ENCODE measurements at regions not wholly inside any gene's neighbourhood (a gene's known extent, or its start where the extent isn't known, plus 50 kb on each side); places are given as distances from the start of the nearest gene placed in this dataset.

DNA sequence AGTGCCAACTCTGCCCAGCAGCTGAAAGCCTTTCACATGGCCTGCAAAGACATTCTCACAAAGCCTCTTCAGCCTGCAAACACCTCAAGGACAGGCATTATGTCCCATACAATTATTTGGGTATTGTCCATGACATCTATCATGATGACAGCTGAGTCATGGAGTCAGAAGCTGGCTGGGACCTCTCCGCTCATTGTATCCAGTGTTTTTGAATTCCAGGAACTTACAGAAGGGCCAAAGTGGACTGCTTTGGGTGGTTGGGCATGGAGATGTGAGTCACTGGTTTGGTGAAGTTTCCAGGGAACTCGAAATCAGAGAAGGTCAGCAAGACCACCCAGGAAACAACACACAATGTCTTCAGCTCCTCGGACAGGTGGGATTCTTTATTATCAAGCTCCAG is 188.6 kb upstream of the CCL2 start:
- Mint-ChIP-seq H3K27ac (no peak overlapping the region), H3K4me3 (no peak overlapping the region)

GRCh38 chr17:34067011-34067410 is 188.1 kb upstream of the CCL2 start:
- no peak overlapping the region for H3K27ac Mint-ChIP-seq
- DNase-seq, result no peak
- H3K36me3 Mint-ChIP-seq (ENCODE audit: low read depth), result peaks cover 6% of the 10 kb centered on the region; the same call in 1 of the 2 replicates
- TF ChIP-seq, protein P1, sequence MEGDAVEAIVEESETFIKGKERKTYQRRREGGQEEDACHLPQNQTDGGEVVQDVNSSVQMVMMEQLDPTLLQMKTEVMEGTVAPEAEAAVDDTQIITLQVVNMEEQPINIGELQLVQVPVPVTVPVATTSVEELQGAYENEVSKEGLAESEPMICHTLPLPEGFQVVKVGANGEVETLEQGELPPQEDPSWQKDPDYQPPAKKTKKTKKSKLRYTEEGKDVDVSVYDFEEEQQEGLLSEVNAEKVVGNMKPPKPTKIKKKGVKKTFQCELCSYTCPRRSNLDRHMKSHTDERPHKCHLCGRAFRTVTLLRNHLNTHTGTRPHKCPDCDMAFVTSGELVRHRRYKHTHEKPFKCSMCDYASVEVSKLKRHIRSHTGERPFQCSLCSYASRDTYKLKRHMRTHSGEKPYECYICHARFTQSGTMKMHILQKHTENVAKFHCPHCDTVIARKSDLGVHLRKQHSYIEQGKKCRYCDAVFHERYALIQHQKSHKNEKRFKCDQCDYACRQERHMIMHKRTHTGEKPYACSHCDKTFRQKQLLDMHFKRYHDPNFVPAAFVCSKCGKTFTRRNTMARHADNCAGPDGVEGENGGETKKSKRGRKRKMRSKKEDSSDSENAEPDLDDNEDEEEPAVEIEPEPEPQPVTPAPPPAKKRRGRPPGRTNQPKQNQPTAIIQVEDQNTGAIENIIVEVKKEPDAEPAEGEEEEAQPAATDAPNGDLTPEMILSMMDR (IDR thresholded peaks at IDR 0.05), result no peak
- no peaks in the 10 kb centered on the region for H3K4me1 Mint-ChIP-seq (ENCODE audit: low read depth)
- H3K4me3 Mint-ChIP-seq, result no peak overlapping the region
- H3K27me3 Mint-ChIP-seq (ENCODE audit: insufficient read depth), result no peaks in the 10 kb centered on the region; the same call in 1 of the 2 replicates
- peaks cover 71% of the 10 kb centered on the region for H3K9me3 Mint-ChIP-seq

More for the DNA sequence above, 188.6 kb upstream of the CCL2 start:
- 0 out of 2 replicates have a peak, but pooled peaks cover 1% of the 10 kb centered on the region for H3K36me3 Mint-ChIP-seq (ENCODE audit: low read depth)
- TF ChIP-seq, protein P1 (IDR thresholded peaks at IDR 0.05), result no peak
- no peaks in the 10 kb centered on the region; the same call in 1 of the 2 replicates for H3K27me3 Mint-ChIP-seq (ENCODE audit: insufficient read depth)
- no peaks in the 10 kb centered on the region for H3K4me1 Mint-ChIP-seq (ENCODE audit: low read depth)
- H3K9me3 Mint-ChIP-seq, result peaks cover 67% of the 10 kb centered on the region
- DNase-seq, result no peak

- H3K4me1 Mint-ChIP-seq (ENCODE audit: low read depth), result no peaks in the 10 kb centered on the region
- no peak overlapping the region for H3K4me3 Mint-ChIP-seq
- H3K9me3 Mint-ChIP-seq, result peaks cover 63% of the 10 kb centered on the region
- H3K36me3 Mint-ChIP-seq (ENCODE audit: low read depth), result peaks cover 7% of the 10 kb centered on the region; the same call in 1 of the 2 replicates
- no peak overlapping the region for H3K27ac Mint-ChIP-seq
- no peak for DNase-seq
- TF ChIP-seq, protein P1 (IDR thresholded peaks at IDR 0.05), result no peak
- H3K27me3 Mint-ChIP-seq (ENCODE audit: insufficient read depth), result no peaks in the 10 kb centered on the region; the same call in none of the 2 replicates
Measured at GRCh38 chr17:34068571-34068970, 186.5 kb upstream of the CCL2 start.

- no peak for DNase-seq
- TF ChIP-seq, protein P1 (IDR thresholded peaks at IDR 0.05), result no peak
- peaks cover 56% of the 10 kb centered on the region for H3K9me3 Mint-ChIP-seq
- no peaks in the 10 kb centered on the region; the same call in none of the 2 replicates for H3K27me3 Mint-ChIP-seq (ENCODE audit: insufficient read depth)
- peaks cover 7% of the 10 kb centered on the region; the same call in 1 of the 2 replicates for H3K36me3 Mint-ChIP-seq (ENCODE audit: low read depth)
- no peak overlapping the region for H3K27ac Mint-ChIP-seq
- no peaks in the 10 kb centered on the region for H3K4me1 Mint-ChIP-seq (ENCODE audit: low read depth)
- H3K4me3 Mint-ChIP-seq, result no peak overlapping the region
Measured at GRCh38 chr17:34070712-34071111, 184.4 kb upstream of the CCL2 start.

DNA sequence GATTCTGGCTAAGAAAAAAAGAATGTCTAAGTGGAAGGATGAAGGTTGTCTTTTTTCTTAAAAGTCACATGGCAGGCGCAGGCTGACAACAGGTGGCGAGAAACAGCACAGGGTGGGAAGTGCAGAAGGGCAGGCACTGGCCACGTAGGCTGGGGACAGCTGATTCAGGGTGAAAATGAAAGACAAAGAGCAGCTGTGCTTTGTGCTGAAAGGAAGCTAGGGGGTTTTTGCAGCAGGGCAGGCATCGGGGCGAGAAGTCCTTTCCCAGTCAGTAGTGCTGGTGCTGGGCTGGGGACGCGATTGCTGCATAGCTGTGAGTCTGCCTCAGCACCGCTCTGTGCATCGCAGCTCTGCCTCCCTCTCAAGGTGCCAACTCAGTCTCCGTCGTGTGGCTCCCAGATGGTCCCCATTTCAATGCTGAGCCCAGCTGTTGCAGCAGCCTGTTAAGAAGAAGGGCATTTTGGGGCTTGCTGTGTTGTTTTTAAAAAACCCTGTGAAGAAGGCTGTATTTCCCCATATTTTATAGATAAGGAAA is 183.1 kb upstream of the CCL2 start:
- H3K36me3 Mint-ChIP-seq (ENCODE audit: low read depth), result peaks cover 12% of the 10 kb centered on the region
- TF ChIP-seq, protein P1 (IDR thresholded peaks at IDR 0.05), result no peak
- no peak overlapping the region for H3K4me3 Mint-ChIP-seq
- no peak for DNase-seq
- H3K9me3 Mint-ChIP-seq, result peaks cover 58% of the 10 kb centered on the region
- H3K27me3 Mint-ChIP-seq (ENCODE audit: insufficient read depth), result no peaks in the 10 kb centered on the region; the same call in none of the 2 replicates
- no peaks in the 10 kb centered on the region for H3K4me1 Mint-ChIP-seq (ENCODE audit: low read depth)
- no peak overlapping the region for H3K27ac Mint-ChIP-seq
